Activated CD4-positive, alpha-beta T cell treated with anti-CD3 and anti-CD28 coated beads, Interleukin-2, amount 50 U/mL, for 24 hours (primary cell): ENCODE measurements at regions not wholly inside any gene's neighbourhood (a gene's known extent, or its start where the extent isn't known, plus 50 kb on each side); places are given as distances from the start of the nearest gene placed in this dataset.
A peak's percentile ranks its signal among the peaks of the same experiment; 100 is the strongest.

ENCODE experiments used
- DNase-seq, 2 donors: peaks; one replicate each; pipeline ENCODE4 v3.0.0-alpha.2; 2020; ENCODE audit warnings: low read depth in 1 of 2, low spot score in 1 of 2

DNA sequence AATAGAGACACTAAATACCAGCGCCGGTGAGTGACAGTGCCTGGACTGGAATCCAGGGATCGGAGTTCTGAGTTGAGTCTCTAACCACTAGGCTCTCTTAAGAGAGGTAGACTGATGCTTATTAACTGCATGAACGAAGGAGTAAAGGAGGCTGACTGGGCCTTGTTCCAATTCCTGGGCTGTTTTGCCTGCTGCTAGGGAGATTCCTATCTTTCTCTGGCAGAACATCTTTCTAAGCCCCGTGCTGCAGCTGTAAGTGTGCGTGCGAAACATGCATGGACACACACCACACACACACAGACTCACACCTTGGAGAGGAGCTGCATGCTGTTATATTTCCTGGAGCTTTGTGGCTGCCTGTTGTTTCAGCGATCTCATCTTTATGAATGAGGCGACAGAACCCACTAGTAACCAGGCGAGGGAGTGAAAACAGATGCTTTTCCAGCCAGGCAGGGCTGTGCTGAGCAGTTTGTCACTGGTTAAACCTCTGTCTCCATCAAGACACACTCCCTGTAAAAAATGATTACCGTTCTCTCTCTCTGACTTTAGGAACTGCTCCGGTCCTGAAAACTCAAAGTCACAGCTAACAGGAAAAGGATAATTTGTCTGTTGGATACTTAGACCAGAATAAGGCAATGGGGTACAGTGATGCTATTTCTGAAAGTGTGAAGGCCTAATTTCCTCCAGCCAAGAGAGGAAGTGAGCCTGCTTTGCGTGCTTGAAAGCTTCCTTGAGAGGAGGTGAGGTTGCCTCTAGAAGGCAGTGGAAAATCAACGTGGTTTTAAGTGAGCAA, 157.4 kb upstream of the ZNF217 start:
- DNase-seq = peak in 1 of 2 donors; percentile 49

- no peak for DNase-seq
Observed at GRCh38 chr20:53749499-53749898, 155.9 kb upstream of the ZNF217 start.

DNA sequence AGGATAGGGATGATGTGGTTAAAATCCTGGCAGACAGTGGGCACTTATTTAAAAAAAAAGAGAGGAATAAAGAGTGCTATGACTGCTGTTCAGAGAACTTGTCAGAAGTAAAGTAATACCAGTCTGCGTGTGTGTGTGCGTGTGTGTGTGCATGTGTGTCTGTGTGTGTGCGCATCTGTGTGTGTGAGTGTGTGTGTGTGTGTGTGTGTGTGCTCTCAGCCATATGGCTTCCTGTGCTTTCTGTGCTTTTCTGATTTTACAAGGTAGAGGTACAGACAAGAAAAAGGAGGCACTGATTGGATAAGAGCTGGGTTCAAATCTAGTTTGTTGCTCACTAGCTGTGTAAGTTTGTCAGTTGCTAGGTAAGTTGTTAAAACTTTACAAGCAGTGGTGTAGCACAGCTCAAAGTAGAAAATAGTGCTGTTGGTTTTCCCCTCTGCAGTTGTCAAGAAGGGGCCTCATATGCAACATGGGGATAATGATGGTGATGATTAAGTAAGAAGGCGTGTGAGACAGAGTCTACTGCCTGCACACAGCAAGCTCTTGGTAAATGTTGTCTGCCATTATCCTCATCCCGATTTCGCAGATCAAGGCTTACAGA, 155.3 kb upstream of the ZNF217 start:
- no peak for DNase-seq

GRCh38 chr20:53748176-53748575, 154.5 kb upstream of the ZNF217 start:
- DNase-seq = no peak

DNA sequence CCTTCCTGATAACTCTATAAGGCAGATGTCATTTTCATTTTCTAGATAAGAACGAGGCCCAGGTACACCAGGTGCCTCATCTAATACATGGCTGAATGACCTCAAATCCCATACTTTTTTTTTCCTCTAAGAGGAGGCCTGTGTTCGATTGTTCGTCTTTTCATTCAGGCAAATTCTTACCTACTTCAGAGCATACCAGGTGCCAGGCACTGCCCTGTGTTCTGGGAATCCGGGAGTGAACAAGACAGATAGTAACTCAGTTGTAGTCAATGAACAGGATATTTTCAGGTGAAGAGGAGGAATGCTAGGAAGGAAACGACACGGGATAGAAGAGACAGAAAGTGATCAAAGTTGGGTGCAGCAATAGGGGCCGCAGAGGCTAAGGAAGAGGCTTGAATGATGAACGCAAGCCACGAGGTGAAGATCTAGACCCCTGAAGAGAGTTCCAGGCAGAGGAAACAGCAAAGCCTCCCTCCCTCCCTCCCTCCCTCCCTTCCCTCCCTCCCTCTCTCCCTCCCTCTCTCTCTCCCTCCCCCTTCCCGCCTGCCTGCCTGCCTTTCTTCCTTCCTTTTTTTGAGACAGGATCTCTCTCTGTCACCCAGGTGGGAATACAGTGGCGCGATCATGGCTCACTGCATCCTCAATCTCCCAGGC, 150.1 kb upstream of the ZNF217 start:
- DNase-seq = no peak

GRCh38 chr20:53742685-53743081, 149.0 kb upstream of the ZNF217 start:
- DNase-seq = no peak

- DNase-seq = no peak
Observed at GRCh38 chr20:53741726-53742028, 148.0 kb upstream of the ZNF217 start.

- no peak for DNase-seq
Observed at GRCh38 chr20:53739799-53740785, 146.5 kb upstream of the ZNF217 start.

- no peak for DNase-seq
Observed at GRCh38 chr20:53738945-53739798, 145.5 kb upstream of the ZNF217 start.

DNA sequence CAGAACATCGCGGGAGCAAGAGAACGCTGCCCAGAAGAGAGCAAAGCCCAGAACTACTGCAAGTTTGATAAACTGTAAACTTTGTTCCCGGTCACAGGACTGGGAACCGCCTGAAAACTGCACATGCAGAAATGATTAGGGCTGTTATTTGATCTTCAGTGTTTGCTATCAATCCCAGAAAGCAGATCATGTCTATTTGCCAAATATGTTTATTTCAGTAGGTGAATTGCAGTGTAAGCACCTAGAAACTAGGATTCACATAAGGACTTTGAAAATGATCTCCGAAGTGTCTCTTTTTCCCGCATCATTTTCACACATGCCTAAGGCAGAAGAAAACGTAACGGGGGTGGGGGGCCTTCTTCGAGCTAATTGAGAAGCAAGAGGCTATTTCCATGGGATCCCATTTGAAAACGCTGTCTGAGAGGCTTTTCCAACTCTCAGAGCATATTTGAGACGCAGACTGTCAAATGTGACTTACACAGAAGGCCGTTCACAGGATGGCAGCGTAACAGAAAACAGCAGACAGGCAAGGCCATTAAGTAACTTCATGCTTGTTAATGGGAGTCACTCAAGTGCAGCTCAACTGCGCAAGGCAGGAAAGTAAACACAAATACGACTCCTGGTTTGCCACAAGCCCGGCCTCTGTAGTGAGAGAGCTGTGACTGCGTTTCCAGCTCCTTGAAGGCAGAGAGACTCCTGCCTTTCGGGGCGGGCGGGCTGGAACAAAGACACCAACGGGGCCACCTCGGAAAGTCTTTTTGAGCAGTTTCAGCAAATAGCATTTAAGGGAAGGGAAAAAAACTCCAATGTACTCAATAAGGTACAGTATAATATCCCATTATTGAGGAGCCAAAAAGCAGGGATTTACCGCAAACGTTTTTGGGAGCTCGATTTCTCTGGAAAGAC, 144.7 kb upstream of the ZNF217 start:
- DNase-seq = no peak

- DNase-seq = no peak
Observed at GRCh38 chr20:53737396-53738038, 143.9 kb upstream of the ZNF217 start.

DNA sequence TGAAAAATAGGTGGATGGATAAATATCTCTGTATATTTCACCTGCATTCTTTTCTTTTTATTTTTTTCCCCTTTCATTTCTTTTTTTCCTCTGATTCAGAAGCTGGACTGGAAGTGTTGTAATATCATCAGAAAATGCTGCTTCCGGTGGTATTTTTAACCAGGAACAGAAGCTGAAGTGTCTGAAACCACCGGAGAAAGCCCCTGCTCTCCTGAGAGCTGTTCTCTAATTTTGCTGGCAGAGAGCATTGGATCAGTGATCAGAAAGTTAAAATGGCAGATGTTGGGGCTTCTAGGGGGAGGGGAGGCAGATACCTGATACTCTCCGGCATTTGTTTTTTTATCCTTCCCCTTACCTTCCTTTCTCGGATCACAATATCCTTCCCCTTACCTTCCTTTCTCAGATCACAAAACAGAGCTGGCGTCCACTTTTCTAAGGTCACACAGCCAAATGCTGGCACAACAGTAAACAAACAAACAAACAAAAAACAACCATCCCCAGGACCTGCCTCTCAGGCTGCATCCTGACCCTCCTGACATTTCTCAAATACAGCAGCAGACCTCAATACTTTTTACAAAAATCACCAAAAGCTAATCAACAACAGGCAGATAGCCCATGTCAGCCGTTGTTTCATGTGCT, 143.2 kb upstream of the ZNF217 start:
- no peak for DNase-seq

- DNase-seq = no peak
Observed at GRCh38 chr20:53736122-53736756, 142.6 kb upstream of the ZNF217 start.

DNA sequence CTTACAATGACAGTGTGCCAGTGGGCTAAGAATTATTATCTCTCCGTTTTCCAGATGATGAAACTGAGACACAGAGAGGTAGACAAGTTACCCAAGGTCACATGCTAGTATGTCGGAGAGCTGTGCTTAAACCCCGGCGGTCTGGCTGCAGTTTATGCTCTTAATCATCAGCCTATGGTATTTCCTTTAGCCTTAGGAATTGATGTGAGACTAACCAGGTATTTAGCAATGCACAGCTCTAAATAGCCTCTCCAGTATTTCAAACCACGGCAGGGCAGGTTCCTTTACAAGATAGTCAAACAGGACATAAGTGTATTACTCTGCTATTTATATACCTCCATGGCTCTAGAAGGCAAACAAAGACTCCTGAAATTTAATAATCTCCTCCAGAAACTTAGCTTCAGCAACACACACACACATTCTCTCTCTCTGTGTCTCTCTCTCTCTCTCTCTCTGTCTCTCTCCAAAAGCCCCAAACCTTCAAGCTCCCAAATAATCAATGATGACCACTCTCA, 142.0 kb upstream of the ZNF217 start:
- no peak for DNase-seq

DNA sequence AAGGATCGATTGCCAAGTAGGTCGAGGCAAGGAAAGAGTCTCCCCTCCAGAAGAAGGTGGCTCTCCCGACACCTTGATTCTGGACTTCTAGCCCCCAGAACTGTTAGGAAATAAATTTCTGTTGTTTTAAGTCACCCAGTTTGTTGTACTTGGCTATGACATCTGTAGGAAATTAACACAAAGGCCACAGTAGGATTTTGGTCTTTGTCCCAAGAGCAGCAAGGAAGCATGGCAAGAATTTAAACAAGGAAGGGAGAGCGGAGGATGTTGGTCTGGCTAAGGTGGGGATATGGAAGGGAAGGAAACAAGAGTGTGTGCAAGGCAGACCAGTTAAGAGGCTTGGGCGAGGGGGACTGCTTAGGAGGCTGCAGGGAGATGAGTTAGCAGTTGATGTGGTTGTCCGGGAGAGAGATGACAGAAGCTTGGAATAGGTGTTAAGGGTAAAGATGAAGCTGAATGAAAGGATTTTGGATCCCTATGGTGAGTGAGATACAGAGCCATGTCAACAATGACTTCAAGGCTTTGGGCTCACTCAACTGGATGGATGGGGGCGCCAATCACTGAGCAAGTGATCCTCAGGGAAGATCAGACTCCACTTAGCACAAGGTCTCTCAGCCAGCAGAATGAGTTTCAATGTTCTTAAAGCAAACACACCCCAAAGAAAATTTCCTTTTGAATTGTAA, 140.5 kb upstream of the ZNF217 start:
- no peak for DNase-seq

DNA sequence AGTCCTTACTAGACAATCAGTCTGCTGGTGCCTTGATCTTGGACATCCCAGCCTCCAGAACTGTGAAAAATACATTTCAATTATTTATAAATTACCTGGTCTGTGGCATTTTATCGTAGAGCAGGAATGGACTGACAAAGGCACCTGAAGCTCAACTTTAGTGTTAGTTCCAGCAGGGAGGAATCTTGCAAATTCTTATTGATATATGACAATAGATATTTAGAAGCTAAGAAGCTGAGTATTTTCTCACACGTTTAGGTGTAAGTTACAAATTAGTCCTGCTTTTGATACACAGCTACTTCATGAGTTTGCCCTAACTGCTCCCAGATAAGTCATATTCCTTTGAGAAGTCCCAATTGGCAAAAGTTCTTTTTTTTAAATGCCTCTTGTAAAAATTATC, 138.0 kb upstream of the ZNF217 start:
- no peak for DNase-seq

GRCh38 chr20:53728359-53728758, 134.7 kb upstream of the ZNF217 start:
- no peak for DNase-seq
